WTC11 (cell line): ENCODE measurements at regions not wholly inside any gene's neighbourhood (a gene's known extent, or its start where the extent isn't known, plus 50 kb on each side); places are given as distances from the start of the nearest gene placed in this dataset.
A peak's percentile ranks its signal among the peaks of the same experiment; 100 is the strongest.

ENCODE experiments used
- ATAC-seq: fragments of 200-7000 bp; cut with Tn5 transposase; 2 replicates; pipeline ENCODE4 v1.10.0; 2021; ENCODE audit warnings: mild to moderate bottlenecking, moderate library complexity
- CTCF ChIA-PET: fragments of 300-600 bp; sonication (Branson Sonifier 250); formaldehyde crosslinking; loops from one replicate; lab custom pipeline; 2021; ENCODE audit warnings: antibody characterized with exemption; lab: Charles Lee
- POLR2A ChIA-PET: fragments of 350-600 bp; sonication (Branson Sonifier 250); formaldehyde crosslinking; loops from one replicate; lab custom pipeline; 2021; ENCODE audit warnings: antibody characterized with exemption; lab: Charles Lee
- DNase-seq: peaks from one replicate; pipeline ENCODE4 v3.0.0; 2021; ENCODE audit warnings: low spot score
- H3K27ac Mint-ChIP-seq: 2 replicates; pipeline ENCODE4 v1.8.0; 2021; ENCODE audit warnings: mixed read lengths
- H3K27me3 Mint-ChIP-seq: 2 replicates; pipeline ENCODE4 v1.8.0; 2021; ENCODE audit warnings: low read depth, mild to moderate bottlenecking, moderate library complexity, mixed read lengths
- H3K36me3 Mint-ChIP-seq: 2 replicates; pipeline ENCODE4 v1.8.0; 2021; ENCODE audit warnings: mixed read lengths
- H3K4me1 Mint-ChIP-seq: 2 replicates; pipeline ENCODE4 v1.8.0; 2022; ENCODE audit warnings: mixed read lengths
- H3K4me3 Mint-ChIP-seq: 2 replicates; pipeline ENCODE4 v1.8.0; 2021; ENCODE audit warnings: mild to moderate bottlenecking, moderate library complexity, mixed read lengths
- H3K9me3 Mint-ChIP-seq: 2 replicates; pipeline ENCODE4 v1.8.0; 2021; ENCODE audit warnings: mixed read lengths
- ARID4B ChIP-seq: sonication (generic); formaldehyde crosslinking; IDR thresholded peaks from 2 replicates; pipeline ENCODE4 v1.8.0; 2023; ENCODE audit warnings: missing genetic modification reagents, mild to moderate bottlenecking, borderline replicate concordance
- CTCF ChIP-seq: fragments of 200-600 bp; IDR thresholded peaks from 2 replicates; pipeline ENCODE4 v1.8.0; 2022; ENCODE audit warnings: antibody characterized with exemption
- FOXP4 ChIP-seq: sonication (generic); formaldehyde crosslinking; IDR thresholded peaks from 2 replicates; pipeline ENCODE4 v1.8.0; 2022; ENCODE audit warnings: mild to moderate bottlenecking, missing genetic modification reagents
- GABPB1 ChIP-seq: sonication (generic); formaldehyde crosslinking; IDR thresholded peaks from 2 replicates; pipeline ENCODE4 v1.8.1; 2023; ENCODE audit warnings: mild to moderate bottlenecking, missing genetic modification reagents
- IRF2 ChIP-seq: sonication (generic); formaldehyde crosslinking; IDR thresholded peaks from 2 replicates; pipeline ENCODE4 v1.8.0; 2022; ENCODE audit warnings: low read depth, missing genetic modification reagents, borderline replicate concordance
- MAX ChIP-seq: sonication (generic); formaldehyde crosslinking; IDR thresholded peaks from 2 replicates; pipeline ENCODE4 v1.8.0; 2022; ENCODE audit warnings: mild to moderate bottlenecking, missing genetic modification reagents
- MLX ChIP-seq: sonication (generic); formaldehyde crosslinking; IDR thresholded peaks from 2 replicates; pipeline ENCODE4 v1.8.1; 2023; ENCODE audit warnings: mild to moderate bottlenecking, missing genetic modification reagents, moderate library complexity
- NFE2L1 ChIP-seq: sonication (generic); formaldehyde crosslinking; IDR thresholded peaks from 2 replicates; pipeline ENCODE4 v1.8.1; 2023; ENCODE audit warnings: missing genetic modification reagents
- NFYB ChIP-seq: sonication (generic); formaldehyde crosslinking; conservative IDR thresholded peaks from 2 replicates; pipeline ENCODE4 v1.8.0; 2022; ENCODE audit warnings: low read depth, missing genetic modification reagents
- NR1H2 ChIP-seq: sonication (generic); formaldehyde crosslinking; IDR thresholded peaks from 2 replicates; pipeline ENCODE4 v1.9.0; 2021; ENCODE audit warnings: mild to moderate bottlenecking, moderate library complexity, missing genetic modification reagents
- NR3C1 ChIP-seq: sonication (generic); formaldehyde crosslinking; conservative IDR thresholded peaks from 2 replicates; pipeline ENCODE4 v1.8.1; 2023; ENCODE audit warnings: low read depth, mild to moderate bottlenecking, missing genetic modification reagents
- OVOL2 ChIP-seq: fragments of 250-450 bp; sonication (Bioruptor Pico); IDR thresholded peaks from 2 replicates; pipeline ENCODE4 v1.9.0; 2021; ENCODE audit warnings: mild to moderate bottlenecking, borderline replicate concordance
- STAT6 ChIP-seq: sonication (generic); formaldehyde crosslinking; conservative IDR thresholded peaks from 2 replicates; pipeline ENCODE4 v1.8.1; 2023; ENCODE audit warnings: mild to moderate bottlenecking, low read depth, missing genetic modification reagents, moderate library complexity
- ZNF512 ChIP-seq: sonication (generic); formaldehyde crosslinking; IDR thresholded peaks from 2 replicates; pipeline ENCODE4 v1.8.1; 2022; ENCODE audit warnings: missing genetic modification reagents, borderline replicate concordance

GRCh38 chr16:13858873-13859580 lies 60.9 kb upstream of the ERCC4 start:
- Mint-ChIP-seq H3K27me3 (peaks cover 2% of the 10 kb centered on the region; the same call in 1 of the 2 replicates), H3K4me1 (peaks cover 4% of the 10 kb centered on the region; the same call in 1 of the 2 replicates), H3K36me3 (peaks cover 2% of the 10 kb centered on the region; the same call in 1 of the 2 replicates), H3K9me3 (peaks cover 15% of the 10 kb centered on the region), H3K4me3 (no peak overlapping the region), H3K27ac (no peak overlapping the region)
- ChIA-PET CTCF (interaction anchor here (2.1 kb wide), 1 partner anchor 10 kb away, joined by 7 read pairs; no protein-coding TSS in a partner anchor), POLR2A (no interaction called here)
- no peak for TF ChIP-seq IRF2 (CRISPR knock-in tag)
- TF ChIP-seq GABPB1 (CRISPR knock-in tag) = 0 out of 2 replicates have a peak, but pooled peaks have one; percentile 15
- TF ChIP-seq CTCF = no peak
- DNase-seq (no peak), ATAC-seq (no peak)

- CTCF ChIA-PET = interaction anchor here (0.6 to 1.3 kb wide), 3 partner anchors 11 to 21 kb away, joined by 4 to 5 read pairs (median 4); no protein-coding TSS in a partner anchor
- peaks cover 22% of the 10 kb centered on the region for H3K9me3 Mint-ChIP-seq
- TF ChIP-seq NR1H2 = no peak
- TF ChIP-seq IRF2 (CRISPR knock-in tag) = no peak
- TF ChIP-seq, all 79 proteins: peak for 0
- ATAC-seq (no peak), DNase-seq (no peak)
- no peaks in the 10 kb centered on the region for H3K4me1 Mint-ChIP-seq
- H3K36me3 Mint-ChIP-seq = peaks cover 2% of the 10 kb centered on the region; the same call in 1 of the 2 replicates
- H3K27me3 Mint-ChIP-seq = peaks cover 2% of the 10 kb centered on the region; the same call in 1 of the 2 replicates
- no peak overlapping the region for H3K27ac Mint-ChIP-seq
- no peak overlapping the region for H3K4me3 Mint-ChIP-seq
- POLR2A ChIA-PET = no interaction called here
Observed at GRCh38 chr16:13863075-13863765, 56.7 kb upstream of the ERCC4 start.

- DNase-seq = no peak
- ChIA-PET CTCF (interaction anchor here (0.5 to 2.3 kb wide), 5 partner anchors 9 to 243 kb away, joined by 3 to 17 read pairs (median 5); partner anchors contain the start of gene ERCC4), POLR2A (no interaction called here)
- Mint-ChIP-seq H3K36me3 (peaks cover 2% of the 10 kb centered on the region; the same call in 1 of the 2 replicates), H3K9me3 (peaks cover 22% of the 10 kb centered on the region), H3K4me1 (no peaks in the 10 kb centered on the region), H3K4me3 (no peak overlapping the region), H3K27ac (no peak overlapping the region), H3K27me3 (peaks cover 2% of the 10 kb centered on the region; the same call in 1 of the 2 replicates)
- ATAC-seq = no peak
- TF ChIP-seq NFE2L1 (CRISPR knock-in tag) = no peak
- TF ChIP-seq MAX = no peak
- TF ChIP-seq MLX = no peak
- TF ChIP-seq ARID4B (CRISPR knock-in tag) = no peak
- no peak for TF ChIP-seq NR3C1 (CRISPR knock-in tag)
- no peak for TF ChIP-seq ZNF512 (CRISPR knock-in tag)
- no peak for TF ChIP-seq STAT6 (CRISPR knock-in tag)
- TF ChIP-seq NFYB (CRISPR knock-in tag) = no peak
- TF ChIP-seq FOXP4 (CRISPR knock-in tag) = no peak
- no peak for TF ChIP-seq OVOL2 (CRISPR knock-in tag)
Observed at GRCh38 chr16:13864689-13865088, 55.3 kb upstream of the ERCC4 start.
